ENCODE measurements at regions not wholly inside any gene's neighbourhood (a gene's known extent, or its start where the extent isn't known, plus 50 kb on each side); places are given as distances from the start of the nearest gene placed in this dataset.

- no peak for TF ChIP-seq CTCF (conservative IDR thresholded peaks at IDR 0.05; ENCODE audit: low read depth, low read length)
- TF ChIP-seq EZH2 (IDR thresholded peaks at IDR 0.05; ENCODE audit: borderline replicate concordance, low read depth, low read length, poor library complexity, severe bottlenecking) = no peak
Measured at GRCh38 chr3:147471741-147472140, 62.6 kb downstream of the ZIC1 start.

Data from A673 (cell line).